Activated CD8-positive, alpha-beta memory T cell treated with anti-CD3 and anti-CD28 coated beads for 36 hours (primary cell): ENCODE measurements at regions not wholly inside any gene's neighbourhood (a gene's known extent, or its start where the extent isn't known, plus 50 kb on each side); places are given as distances from the start of the nearest gene placed in this dataset.

ENCODE experiments used
- CTCF ChIA-PET: fragments of 350-600 bp; sonication (Branson Sonifier 250); formaldehyde crosslinking; loops from one replicate; lab custom pipeline; 2021; ENCODE audit warnings: antibody characterized with exemption; lab: Charles Lee
- POLR2A ChIA-PET: fragments of 350-600 bp; sonication (Branson Sonifier 250); formaldehyde crosslinking; loops from one replicate; lab custom pipeline; 2021; ENCODE audit warnings: antibody characterized with exemption; lab: Charles Lee

- CTCF ChIA-PET = no interaction called here
- POLR2A ChIA-PET = no interaction called here
Observed at GRCh38 chr4:123488916-123489315, 92.3 kb downstream of the SPRY1 start.

- POLR2A ChIA-PET = no interaction called here
- CTCF ChIA-PET = interaction anchor here (0.6 kb wide), 1 partner anchor 144 kb away, joined by 4 read pairs; no protein-coding TSS in a partner anchor
Observed at GRCh38 chr4:123495530-123495929, 98.9 kb downstream of the SPRY1 start.

- CTCF ChIA-PET = interaction anchor here (0.6 kb wide), 1 partner anchor 145 kb away, joined by 4 read pairs; no protein-coding TSS in a partner anchor
- POLR2A ChIA-PET = no interaction called here
Observed at GRCh38 chr4:123496421-123496820, 99.8 kb downstream of the SPRY1 start.

GRCh38 chr4:123497340-123497739 is 100.7 kb downstream of the SPRY1 start:
- ChIA-PET POLR2A (no interaction called here), CTCF (no interaction called here)

GRCh38 chr4:123501733-123502132 is 105.1 kb downstream of the SPRY1 start:
- CTCF ChIA-PET = no interaction called here

GRCh38 chr4:123503698-123504363 is 107.2 kb downstream of the SPRY1 start:
- ChIA-PET POLR2A (no interaction called here), CTCF (no interaction called here)

More at GRCh38 chr4:123501733-123502132, 105.1 kb downstream of the SPRY1 start:
- POLR2A ChIA-PET = no interaction called here

GRCh38 chr4:123505095-123506010 is 108.8 kb downstream of the SPRY1 start:
- ChIA-PET CTCF (no interaction called here), POLR2A (no interaction called here)

GRCh38 chr4:123506011-123506695 is 109.6 kb downstream of the SPRY1 start:
- ChIA-PET CTCF (no interaction called here), POLR2A (no interaction called here)

- ChIA-PET CTCF (no interaction called here), POLR2A (no interaction called here)
Observed at GRCh38 chr4:123507376-123507775, 110.8 kb downstream of the SPRY1 start.

GRCh38 chr4:123510221-123510620 is 113.6 kb downstream of the SPRY1 start:
- CTCF ChIA-PET = no interaction called here
- POLR2A ChIA-PET = no interaction called here

- CTCF ChIA-PET = no interaction called here
- POLR2A ChIA-PET = no interaction called here
Observed at GRCh38 chr4:123510659-123511058, 114.1 kb downstream of the SPRY1 start.

- ChIA-PET CTCF (no interaction called here), POLR2A (no interaction called here)
Observed at GRCh38 chr4:123516576-123516975, 120.0 kb downstream of the SPRY1 start.

- CTCF ChIA-PET = no interaction called here
- POLR2A ChIA-PET = no interaction called here
Observed at GRCh38 chr4:123517176-123517575, 120.6 kb downstream of the SPRY1 start.

GRCh38 chr4:123517971-123518370 is 121.4 kb downstream of the SPRY1 start:
- ChIA-PET CTCF (no interaction called here), POLR2A (no interaction called here)

- ChIA-PET POLR2A (no interaction called here), CTCF (interaction anchor here (0.6 kb wide), 1 partner anchor 41 kb away, joined by 3 read pairs; no protein-coding TSS in a partner anchor)
Observed at GRCh38 chr4:123520325-123520724, 123.7 kb downstream of the SPRY1 start.

- CTCF ChIA-PET = no interaction called here
- POLR2A ChIA-PET = no interaction called here
Observed at GRCh38 chr4:123522081-123522480, 125.5 kb downstream of the SPRY1 start.

- CTCF ChIA-PET = no interaction called here
Observed at GRCh38 chr4:123522646-123523045, 126.1 kb downstream of the SPRY1 start.

GRCh38 chr4:123524958-123525628 is 128.5 kb downstream of the SPRY1 start:
- POLR2A ChIA-PET = no interaction called here
- CTCF ChIA-PET = no interaction called here

More at GRCh38 chr4:123522646-123523045, 126.1 kb downstream of the SPRY1 start:
- POLR2A ChIA-PET = no interaction called here

GRCh38 chr4:123526511-123526910 is 129.9 kb downstream of the SPRY1 start:
- POLR2A ChIA-PET = no interaction called here
- CTCF ChIA-PET = no interaction called here
